ENCODE measurements at regions not wholly inside any gene's neighbourhood (a gene's known extent, or its start where the extent isn't known, plus 50 kb on each side); places are given as distances from the start of the nearest gene placed in this dataset.

- DNase-seq: no peak
Observed at GRCh38 chr12:92089559-92089958, 56.1 kb downstream of the BTG1 start.

GRCh38 chr12:92088805-92089204 is 56.8 kb downstream of the BTG1 start:
- DNase-seq: no peak

GRCh38 chr12:92085736-92086040 is 60.0 kb downstream of the BTG1 start:
- no peak for DNase-seq

- no peak for DNase-seq
Observed at GRCh38 chr12:92085040-92085735, 60.5 kb downstream of the BTG1 start.

GRCh38 chr12:92080911-92081285 is 64.7 kb downstream of the BTG1 start:
- DNase-seq: peak; percentile 55

- DNase-seq: no peak
Observed at GRCh38 chr12:92079054-92079385, 66.6 kb downstream of the BTG1 start.

- DNase-seq: no peak
Observed at GRCh38 chr12:92078167-92079053, 67.2 kb downstream of the BTG1 start.

GRCh38 chr12:92077530-92077929 is 68.1 kb downstream of the BTG1 start:
- no peak for DNase-seq

- DNase-seq: no peak
Observed at GRCh38 chr12:92076101-92076500, 69.5 kb downstream of the BTG1 start.

GRCh38 chr12:92075425-92075914 is 70.2 kb downstream of the BTG1 start:
- peak; percentile 79 for DNase-seq

- no peak for DNase-seq
Observed at GRCh38 chr12:92074889-92075288, 70.8 kb downstream of the BTG1 start.

GRCh38 chr12:92073094-92073493 is 72.6 kb downstream of the BTG1 start:
- no peak for DNase-seq

GRCh38 chr12:92072112-92072511 is 73.5 kb downstream of the BTG1 start:
- no peak for DNase-seq

- DNase-seq: no peak
Observed at GRCh38 chr12:92070864-92071445, 74.7 kb downstream of the BTG1 start.

GRCh38 chr12:92070054-92070863 is 75.4 kb downstream of the BTG1 start:
- DNase-seq: no peak

GRCh38 chr12:92068459-92068858 is 77.2 kb downstream of the BTG1 start:
- DNase-seq: no peak

- DNase-seq: no peak
Observed at GRCh38 chr12:92065639-92066038, 80.0 kb downstream of the BTG1 start.

- peak; percentile 87 for DNase-seq
Observed at GRCh38 chr12:92065018-92065499, 80.6 kb downstream of the BTG1 start.

GRCh38 chr12:92064422-92064821 is 81.2 kb downstream of the BTG1 start:
- no peak for DNase-seq

- no peak for DNase-seq
Observed at GRCh38 chr12:92063641-92064040, 82.0 kb downstream of the BTG1 start.

- no peak for DNase-seq
Observed at GRCh38 chr12:92062539-92063493, 82.8 kb downstream of the BTG1 start.

- DNase-seq: no peak
Observed at GRCh38 chr12:92061061-92061460, 84.6 kb downstream of the BTG1 start.
